Body of pancreas (tissue), 4 donors: ENCODE measurements at regions not wholly inside any gene's neighbourhood (a gene's known extent, or its start where the extent isn't known, plus 50 kb on each side); places are given as distances from the start of the nearest gene placed in this dataset.

Experiments
- POLR2A ChIP-seq, 3 donors: fragments of 450-650 bp; IDR thresholded peaks; one replicate each; pipeline ENCODE4 v1.6.1; 2016; ENCODE audit warnings: antibody characterized with exemption in 3 of 3, mild to moderate bottlenecking in 2 of 3
- TF ChIP-seq, protein P1 (sequence below), 7 experiments: fragments of 450-650 bp in 4 of 7; fragments of 200-600 bp in 3 of 7; sonication (generic) in 3 of 7; IDR thresholded peaks; one replicate each; pipeline ENCODE4 v1.5.1; 2016 to 2019; ENCODE audit warnings: antibody characterized with exemption in 7 of 7

DNA sequence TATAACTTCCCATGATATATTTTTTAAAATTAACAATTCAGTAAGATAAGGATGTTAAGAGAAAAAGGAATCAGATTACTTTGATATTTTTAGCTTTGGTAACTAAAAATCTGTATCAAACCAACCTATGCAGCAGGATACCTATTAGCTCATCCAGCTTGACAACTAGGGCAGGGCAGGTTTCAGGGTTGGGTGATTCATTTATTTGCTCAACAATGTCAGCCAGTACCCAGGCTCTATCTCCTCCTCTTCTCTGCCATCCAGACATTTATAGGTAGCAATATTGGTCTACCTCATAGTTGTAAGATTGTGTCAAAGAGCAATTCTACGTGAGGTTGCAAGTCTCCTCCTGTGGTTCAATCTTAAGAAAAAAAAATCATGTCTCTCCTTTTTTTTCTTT is 421.9 kb downstream of the ANKRD50 start:
- TF ChIP-seq, protein P1, sequence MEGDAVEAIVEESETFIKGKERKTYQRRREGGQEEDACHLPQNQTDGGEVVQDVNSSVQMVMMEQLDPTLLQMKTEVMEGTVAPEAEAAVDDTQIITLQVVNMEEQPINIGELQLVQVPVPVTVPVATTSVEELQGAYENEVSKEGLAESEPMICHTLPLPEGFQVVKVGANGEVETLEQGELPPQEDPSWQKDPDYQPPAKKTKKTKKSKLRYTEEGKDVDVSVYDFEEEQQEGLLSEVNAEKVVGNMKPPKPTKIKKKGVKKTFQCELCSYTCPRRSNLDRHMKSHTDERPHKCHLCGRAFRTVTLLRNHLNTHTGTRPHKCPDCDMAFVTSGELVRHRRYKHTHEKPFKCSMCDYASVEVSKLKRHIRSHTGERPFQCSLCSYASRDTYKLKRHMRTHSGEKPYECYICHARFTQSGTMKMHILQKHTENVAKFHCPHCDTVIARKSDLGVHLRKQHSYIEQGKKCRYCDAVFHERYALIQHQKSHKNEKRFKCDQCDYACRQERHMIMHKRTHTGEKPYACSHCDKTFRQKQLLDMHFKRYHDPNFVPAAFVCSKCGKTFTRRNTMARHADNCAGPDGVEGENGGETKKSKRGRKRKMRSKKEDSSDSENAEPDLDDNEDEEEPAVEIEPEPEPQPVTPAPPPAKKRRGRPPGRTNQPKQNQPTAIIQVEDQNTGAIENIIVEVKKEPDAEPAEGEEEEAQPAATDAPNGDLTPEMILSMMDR (IDR thresholded peaks at IDR 0.05), result no peak
- TF ChIP-seq POLR2A (IDR thresholded peaks at IDR 0.05), result no peak
